B cell (primary cell): ENCODE measurements at regions not wholly inside any gene's neighbourhood (a gene's known extent, or its start where the extent isn't known, plus 50 kb on each side); places are given as distances from the start of the nearest gene placed in this dataset.

Experiments
- EZH2 ChIP-seq: IDR thresholded peaks from 2 replicates; pipeline ENCODE4 v1.6.1; 2012; ENCODE audit warnings: borderline replicate concordance, low read depth, mild to moderate bottlenecking, moderate library complexity, low read length; ENCODE audit not compliant: insufficient read depth, poor library complexity, severe bottlenecking
- TF ChIP-seq, protein P1 (sequence below): fragments of 200-600 bp; IDR thresholded peaks from one replicate; pipeline ENCODE4 v1.8.0; 2022; ENCODE audit warnings: antibody characterized with exemption, mild to moderate bottlenecking

DNA sequence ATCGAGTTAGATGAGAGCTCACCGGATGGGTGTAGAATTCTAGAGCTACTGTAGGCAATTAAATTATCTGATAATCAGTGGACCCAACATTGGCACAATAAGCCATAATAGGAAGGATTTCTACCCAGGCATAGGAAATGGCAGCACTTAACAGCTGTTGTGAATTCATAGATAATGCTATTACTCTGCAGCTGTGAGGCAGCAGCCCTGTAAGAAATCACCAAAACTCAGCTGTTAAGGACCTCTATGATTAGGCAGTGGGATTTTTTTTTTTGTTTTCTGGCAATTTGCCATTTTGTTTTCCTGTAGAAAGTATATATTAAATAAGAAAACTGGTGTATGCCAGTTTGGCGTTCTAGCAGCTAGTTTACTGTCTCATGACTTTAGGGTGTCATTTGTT lies 609.1 kb upstream of the SLC35B3 start:
- TF ChIP-seq, protein P1, sequence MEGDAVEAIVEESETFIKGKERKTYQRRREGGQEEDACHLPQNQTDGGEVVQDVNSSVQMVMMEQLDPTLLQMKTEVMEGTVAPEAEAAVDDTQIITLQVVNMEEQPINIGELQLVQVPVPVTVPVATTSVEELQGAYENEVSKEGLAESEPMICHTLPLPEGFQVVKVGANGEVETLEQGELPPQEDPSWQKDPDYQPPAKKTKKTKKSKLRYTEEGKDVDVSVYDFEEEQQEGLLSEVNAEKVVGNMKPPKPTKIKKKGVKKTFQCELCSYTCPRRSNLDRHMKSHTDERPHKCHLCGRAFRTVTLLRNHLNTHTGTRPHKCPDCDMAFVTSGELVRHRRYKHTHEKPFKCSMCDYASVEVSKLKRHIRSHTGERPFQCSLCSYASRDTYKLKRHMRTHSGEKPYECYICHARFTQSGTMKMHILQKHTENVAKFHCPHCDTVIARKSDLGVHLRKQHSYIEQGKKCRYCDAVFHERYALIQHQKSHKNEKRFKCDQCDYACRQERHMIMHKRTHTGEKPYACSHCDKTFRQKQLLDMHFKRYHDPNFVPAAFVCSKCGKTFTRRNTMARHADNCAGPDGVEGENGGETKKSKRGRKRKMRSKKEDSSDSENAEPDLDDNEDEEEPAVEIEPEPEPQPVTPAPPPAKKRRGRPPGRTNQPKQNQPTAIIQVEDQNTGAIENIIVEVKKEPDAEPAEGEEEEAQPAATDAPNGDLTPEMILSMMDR = no peak
- TF ChIP-seq EZH2 = no peak
